WI38 (cell line): ENCODE measurements at regions not wholly inside any gene's neighbourhood (a gene's known extent, or its start where the extent isn't known, plus 50 kb on each side); places are given as distances from the start of the nearest gene placed in this dataset.

Source experiments
- H3K4me3 ChIP-seq: 2 replicates; pipeline ENCODE4 v1.5.1; 2011; ENCODE audit warnings: low read depth, mild to moderate bottlenecking, control low read depth, low read length
- CTCF ChIP-seq: IDR thresholded peaks from 2 replicates; pipeline ENCODE4 v1.5.1; 2012; ENCODE audit warnings: low read depth, mild to moderate bottlenecking, control low read depth, low read length

- H3K4me3 ChIP-seq: no peak overlapping the region
- no peak for TF ChIP-seq CTCF
Measured at GRCh38 chr18:47490882-47491281, 239.4 kb upstream of the SKOR2 start.

- no peak for TF ChIP-seq CTCF
- no peak overlapping the region for H3K4me3 ChIP-seq
Measured at GRCh38 chr18:47485221-47485797, 233.8 kb upstream of the SKOR2 start.

- no peak for TF ChIP-seq CTCF
- no peak overlapping the region for H3K4me3 ChIP-seq
Measured at GRCh38 chr18:47484068-47484467, 232.6 kb upstream of the SKOR2 start.

- H3K4me3 ChIP-seq: no peak overlapping the region
- TF ChIP-seq CTCF: no peak
Measured at GRCh38 chr18:47480166-47480565, 228.7 kb upstream of the SKOR2 start.

GRCh38 chr18:47471784-47472183 lies 220.3 kb upstream of the SKOR2 start:
- no peak overlapping the region for H3K4me3 ChIP-seq

GRCh38 chr18:47470941-47471340 lies 219.5 kb upstream of the SKOR2 start:
- TF ChIP-seq CTCF: no peak
- no peak overlapping the region for H3K4me3 ChIP-seq

More at GRCh38 chr18:47471784-47472183, 220.3 kb upstream of the SKOR2 start:
- no peak for TF ChIP-seq CTCF

GRCh38 chr18:47469576-47469975 lies 218.1 kb upstream of the SKOR2 start:
- no peak overlapping the region for H3K4me3 ChIP-seq
- no peak for TF ChIP-seq CTCF
